ENCODE measurements at regions not wholly inside any gene's neighbourhood (a gene's known extent, or its start where the extent isn't known, plus 50 kb on each side); places are given as distances from the start of the nearest gene placed in this dataset.

DNA sequence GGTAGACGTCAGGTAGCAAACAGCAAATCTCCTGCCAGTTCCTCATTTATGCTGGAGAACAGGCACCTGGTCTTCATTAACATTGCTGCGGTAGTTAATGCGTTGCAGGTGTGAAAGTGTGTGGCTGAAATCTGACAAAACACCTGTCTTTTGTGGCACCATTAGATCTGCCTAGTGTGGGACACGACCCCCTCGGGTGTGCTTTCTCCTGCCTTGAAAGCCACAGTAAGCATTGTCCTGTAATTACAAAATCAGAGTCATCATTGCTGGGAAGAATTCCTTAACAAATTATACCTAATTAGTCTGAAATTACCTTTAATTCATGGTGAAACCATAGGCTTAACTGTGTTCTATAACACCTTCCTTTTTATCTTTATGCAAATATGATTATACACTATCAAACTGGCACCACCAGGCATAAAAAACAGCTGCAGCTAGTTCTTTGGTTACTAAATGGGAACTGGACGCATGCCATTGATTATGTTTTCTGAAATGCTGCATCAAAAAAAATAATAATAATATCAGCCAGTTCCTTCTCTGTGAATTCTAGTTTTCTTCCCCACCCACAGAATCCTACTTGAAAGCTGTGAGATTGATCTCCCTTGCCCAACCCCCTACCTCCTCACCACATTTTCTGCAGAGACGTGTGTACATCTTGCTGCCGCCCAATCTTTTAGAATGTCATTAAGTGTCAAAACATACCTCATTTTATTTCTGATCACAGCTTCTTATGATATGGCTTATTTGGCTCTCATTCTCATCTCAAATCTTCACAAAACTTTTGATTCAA is 374.0 kb downstream of the NFIB start:
- no peak for TF ChIP-seq EP300 (IDR thresholded peaks at IDR 0.05)
- no peak for TF ChIP-seq CTCF (IDR thresholded peaks at IDR 0.05)
- TF ChIP-seq POLR2A (IDR thresholded peaks at IDR 0.05) = no peak

Data from stomach (tissue), 4 donors.